Fibroblast of lung (primary cell): ENCODE measurements at regions not wholly inside any gene's neighbourhood (a gene's known extent, or its start where the extent isn't known, plus 50 kb on each side); places are given as distances from the start of the nearest gene placed in this dataset.

ENCODE experiments used
- DNase-seq, 2 donors: peaks; one replicate each; pipeline versions ENCODE4 v3.0.0 to v3.0.0-alpha.2; 2010; ENCODE audit warnings: low read depth in 2 of 2
- H2AFZ ChIP-seq: 2 replicates; pipeline ENCODE4 v1.5.1; 2012; ENCODE audit warnings: low read length, control low read depth, inconsistent platforms
- H3K27ac ChIP-seq: 2 replicates; pipeline ENCODE4 v1.5.1; 2011; ENCODE audit warnings: low read length, control low read depth; ENCODE audit not compliant: insufficient read depth
- H3K27me3 ChIP-seq: 2 replicates; pipeline ENCODE4 v1.5.1; 2011; ENCODE audit warnings: mild to moderate bottlenecking, low read length; ENCODE audit not compliant: control insufficient read depth, insufficient read depth
- H3K36me3 ChIP-seq: 2 replicates; pipeline ENCODE4 v1.5.1; 2011; ENCODE audit warnings: low read length; ENCODE audit not compliant: control insufficient read depth, insufficient read depth
- H3K4me1 ChIP-seq: 2 replicates; pipeline ENCODE4 v1.5.1; 2011; ENCODE audit warnings: low read length; ENCODE audit not compliant: control insufficient read depth, insufficient read depth; ENCODE audit errors: extremely low read depth
- H3K4me2 ChIP-seq: 2 replicates; pipeline ENCODE4 v1.5.1; 2011; ENCODE audit warnings: low read length, control low read depth; ENCODE audit not compliant: insufficient read depth; ENCODE audit errors: extremely low read depth
- H3K4me3 ChIP-seq, 4 experiments: fragments of 200-600 bp in 1 of 4; sonication (generic) in 1 of 4; replicated peaks in 1 of 4; 2 replicates each; pipeline ENCODE4 v1.5.1; 2011 to 2016; ENCODE audit warnings: low read length in 4 of 4, low read depth in 3 of 4, mild to moderate bottlenecking in 3 of 4, control low read depth in 2 of 4, inconsistent platforms in 1 of 4, mixed read lengths in 1 of 4; ENCODE audit not compliant: insufficient read depth in 1 of 4; ENCODE audit errors: control extremely low read depth in 1 of 4
- H3K79me2 ChIP-seq: 2 replicates; pipeline ENCODE4 v1.5.1; 2012; ENCODE audit warnings: mild to moderate bottlenecking, low read length, inconsistent platforms; ENCODE audit not compliant: control insufficient read depth, insufficient read depth
- H3K9ac ChIP-seq: 2 replicates; pipeline ENCODE4 v1.5.1; 2011; ENCODE audit warnings: mild to moderate bottlenecking, low read length, control low read depth; ENCODE audit not compliant: insufficient read depth
- H3K9me3 ChIP-seq: 2 replicates; pipeline ENCODE4 v1.5.1; 2012; ENCODE audit warnings: low read depth, low read length; ENCODE audit not compliant: control insufficient read depth, insufficient read depth
- H4K20me1 ChIP-seq: 2 replicates; pipeline ENCODE4 v1.5.1; 2011; ENCODE audit warnings: low read length; ENCODE audit not compliant: control insufficient read depth, insufficient read depth; ENCODE audit errors: extremely low read depth
- CTCF ChIP-seq, 2 donors: IDR thresholded peaks in 1 of 2; conservative IDR thresholded peaks in 1 of 2; 1 replicate in 1 of 2; 2 replicates in 1 of 2; pipeline ENCODE4 v1.5.1; 2011 to 2012; ENCODE audit warnings: low read length in 2 of 2, control low read depth in 1 of 2, inconsistent platforms in 1 of 2, low read depth in 1 of 2, mild to moderate bottlenecking in 1 of 2
- EZH2 ChIP-seq: IDR thresholded peaks from 2 replicates; pipeline ENCODE4 v1.5.1; 2012; ENCODE audit warnings: low read length, control low read depth, mild to moderate bottlenecking; ENCODE audit errors: missing control alignments

GRCh38 chr9:28583832-28584231 lies 1010.6 kb upstream of the C9orf72 start:
- Histone ChIP-seq H3K27me3 (no peaks in the 10 kb centered on the region), H3K36me3 (no peaks in the 10 kb centered on the region), H3K4me2 (no peak overlapping the region), H3K4me1 (no peaks in the 10 kb centered on the region), H3K27ac (no peak overlapping the region), H2AFZ (no peak overlapping the region), H3K4me3 (no peak overlapping the region), H3K9ac (no peak overlapping the region), H3K9me3 (no peaks in the 10 kb centered on the region), H4K20me1 (no peaks in the 10 kb centered on the region), H3K79me2 (no peaks in the 10 kb centered on the region)
- no peak for TF ChIP-seq CTCF (conservative IDR thresholded peaks at IDR 0.05 in 1 of 2, IDR thresholded peaks at IDR 0.05 in 1 of 2; ENCODE audit: low read depth in 1 of 2, low read length in 2 of 2)
- TF ChIP-seq EZH2: no peak
- no peak for DNase-seq

GRCh38 chr9:28584542-28584941 lies 1011.3 kb upstream of the C9orf72 start:
- H2AFZ ChIP-seq: no peak overlapping the region
- no peak overlapping the region for H3K4me2 ChIP-seq
- no peaks in the 10 kb centered on the region for H3K79me2 ChIP-seq
- DNase-seq: no peak
- H3K36me3 ChIP-seq: no peaks in the 10 kb centered on the region
- H4K20me1 ChIP-seq: no peaks in the 10 kb centered on the region
- no peak overlapping the region for H3K4me3 ChIP-seq
- TF ChIP-seq EZH2 (no peak), CTCF (conservative IDR thresholded peaks at IDR 0.05 in 1 of 2, IDR thresholded peaks at IDR 0.05 in 1 of 2; ENCODE audit: low read depth in 1 of 2, low read length in 2 of 2) (no peak)
- no peaks in the 10 kb centered on the region for H3K9me3 ChIP-seq
- H3K27ac ChIP-seq: no peak overlapping the region
- no peaks in the 10 kb centered on the region for H3K4me1 ChIP-seq
- H3K27me3 ChIP-seq: no peaks in the 10 kb centered on the region
- no peak overlapping the region for H3K9ac ChIP-seq

- Histone ChIP-seq H3K9ac (no peak overlapping the region), H3K79me2 (no peaks in the 10 kb centered on the region), H3K36me3 (no peaks in the 10 kb centered on the region), H4K20me1 (no peaks in the 10 kb centered on the region), H3K9me3 (no peaks in the 10 kb centered on the region), H3K4me2 (no peak overlapping the region), H3K27ac (no peak overlapping the region), H3K27me3 (no peaks in the 10 kb centered on the region), H2AFZ (no peak overlapping the region), H3K4me3 (no peak overlapping the region), H3K4me1 (no peaks in the 10 kb centered on the region)
- no peak for TF ChIP-seq EZH2
- no peak for TF ChIP-seq CTCF (conservative IDR thresholded peaks at IDR 0.05 in 1 of 2, IDR thresholded peaks at IDR 0.05 in 1 of 2; ENCODE audit: low read depth in 1 of 2, low read length in 2 of 2)
- DNase-seq: no peak
Measured at GRCh38 chr9:28587052-28587451, 1013.8 kb upstream of the C9orf72 start.
